NB4 (cell line): ENCODE measurements at regions not wholly inside any gene's neighbourhood (a gene's known extent, or its start where the extent isn't known, plus 50 kb on each side); places are given as distances from the start of the nearest gene placed in this dataset.

ENCODE experiments used
- CTCF ChIP-seq: IDR thresholded peaks from one replicate; pipeline ENCODE4 v1.5.1; 2012; ENCODE audit warnings: low read depth, low read length
- POLR2A ChIP-seq: IDR thresholded peaks from 2 replicates; pipeline ENCODE4 v1.6.1; 2011; ENCODE audit warnings: mild to moderate bottlenecking; ENCODE audit not compliant: insufficient read length; ENCODE audit errors: extremely low read depth

- TF ChIP-seq CTCF (no peak), POLR2A (no peak)
Observed at GRCh38 chr2:66982766-66983165, 414.4 kb upstream of the ETAA1 start.
